HG03159 (cell line): ENCODE measurements at regions not wholly inside any gene's neighbourhood (a gene's known extent, or its start where the extent isn't known, plus 50 kb on each side); places are given as distances from the start of the nearest gene placed in this dataset.
"Not testable (repeated sequence)": the region's sequence is repeated elsewhere in the genome, so short reads cannot be mapped to it uniquely, and the experiment has no call there.

Source experiments
- ATAC-seq: cut with Tn5 transposase; IDR thresholded peaks from one replicate; pipeline ENCODE4 v1.9.1; 2021; ENCODE audit warnings: mild to moderate bottlenecking, moderate library complexity; ENCODE audit not compliant: unreplicated experiment

GRCh38 chr3:135549928-135550494 lies 415.5 kb upstream of the PPP2R3A start:
- ATAC-seq, result no peak

DNA sequence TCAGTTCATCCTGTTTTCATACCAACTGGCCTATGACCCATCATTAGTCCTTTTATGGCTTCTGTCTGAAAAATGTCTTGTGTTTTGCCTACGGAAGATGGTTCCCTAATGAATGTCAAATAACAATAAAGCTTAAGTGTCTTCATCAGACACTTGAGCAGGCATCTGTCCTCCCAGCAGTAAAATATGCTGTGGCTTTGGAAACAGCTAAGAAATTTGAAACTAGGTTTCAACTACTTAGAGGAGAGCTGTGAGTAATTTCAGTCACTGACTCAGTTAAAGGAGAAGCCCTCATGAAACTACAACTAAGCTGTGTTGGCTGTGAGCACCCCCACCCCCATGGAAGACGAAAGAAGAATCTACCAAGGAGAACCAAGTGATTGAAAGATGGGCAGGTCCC lies 409.4 kb upstream of the PPP2R3A start:
- ATAC-seq, result no peak

DNA sequence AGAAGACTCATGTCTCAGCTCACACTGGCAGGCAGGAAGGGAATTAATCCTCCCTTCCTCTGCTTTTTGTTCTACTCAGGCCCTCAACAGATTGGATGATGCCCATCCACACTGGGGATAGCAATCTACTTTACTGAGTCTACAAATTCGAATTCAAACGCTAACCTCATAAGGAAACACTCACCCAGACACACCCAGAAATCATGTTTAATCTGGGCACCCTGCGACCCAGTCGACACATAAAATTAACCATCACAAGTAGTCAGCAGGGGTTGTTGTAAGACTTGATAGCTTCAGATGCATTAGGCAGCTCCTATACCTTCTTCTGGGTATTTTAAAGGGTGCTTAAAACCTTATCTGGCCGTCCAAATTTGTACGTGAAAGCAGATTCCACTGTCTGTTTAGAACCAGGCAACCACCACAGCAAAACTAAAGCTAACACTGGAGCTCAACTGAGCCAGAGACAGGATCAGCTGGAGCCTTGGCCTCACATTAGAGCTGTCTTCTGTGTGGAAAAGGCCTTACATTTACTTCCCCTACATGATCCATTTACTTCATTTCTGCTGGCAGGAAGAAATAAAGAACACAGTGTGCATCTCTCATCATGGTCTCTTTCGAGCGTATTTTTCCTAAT lies 407.3 kb upstream of the PPP2R3A start:
- no peak for ATAC-seq

DNA sequence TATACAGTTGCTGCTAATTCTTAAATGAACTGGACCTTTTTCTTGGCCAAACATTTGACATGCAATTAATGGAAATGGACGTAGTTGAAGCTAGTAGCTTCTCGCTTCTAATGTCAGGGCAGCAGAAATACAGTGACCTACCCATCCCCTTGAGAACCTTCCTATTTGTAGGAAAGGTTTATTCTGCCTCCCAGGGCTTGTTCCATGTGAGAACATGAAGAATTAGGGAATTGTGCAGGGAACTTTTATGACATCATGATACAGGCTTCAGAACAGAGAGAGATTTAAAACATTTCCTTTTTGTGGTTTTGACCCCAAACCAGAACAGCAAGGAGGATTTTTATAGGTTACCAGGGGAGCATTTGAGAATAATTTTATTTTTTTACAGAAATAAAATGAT lies 406.6 kb upstream of the PPP2R3A start:
- ATAC-seq, result no peak

DNA sequence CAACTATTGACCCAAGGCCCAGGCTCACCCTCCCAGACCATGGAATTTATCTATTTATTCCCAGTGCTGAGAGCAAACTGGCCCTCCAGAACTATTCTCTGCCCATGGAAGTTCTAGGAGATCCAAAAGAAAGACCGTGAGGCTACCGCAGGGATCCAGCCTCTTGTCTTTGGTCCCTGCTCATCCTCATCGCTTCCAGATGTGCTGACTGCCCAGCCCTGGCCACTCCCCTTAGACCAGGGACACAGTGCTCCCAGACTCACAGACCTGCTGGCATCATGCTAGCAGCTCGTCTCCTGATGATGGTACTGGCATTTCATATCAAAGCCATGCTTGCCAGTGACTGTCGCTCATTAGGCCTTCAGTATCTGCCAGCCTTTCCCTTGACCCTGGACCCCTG lies 405.7 kb upstream of the PPP2R3A start:
- no peak for ATAC-seq

DNA sequence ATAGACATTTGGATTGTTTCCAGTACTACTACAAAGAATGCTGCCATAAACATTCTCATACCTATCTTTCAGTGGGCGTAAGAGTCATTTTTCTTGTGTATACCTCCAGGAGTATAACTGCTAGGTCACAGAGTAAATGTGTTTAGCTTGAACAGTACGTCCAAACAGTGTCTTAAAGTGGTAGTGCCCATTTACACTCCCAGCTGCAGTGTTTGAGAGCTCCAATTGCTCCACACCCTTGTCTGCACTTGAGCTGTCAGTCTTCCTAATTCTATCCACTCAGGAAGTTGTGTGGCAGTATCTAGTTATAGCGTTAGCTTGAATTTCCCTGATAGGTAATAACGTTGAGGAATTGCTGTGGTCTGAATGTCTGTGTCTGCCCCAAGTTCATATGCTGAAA lies 404.7 kb upstream of the PPP2R3A start:
- no peak for ATAC-seq

- ATAC-seq, result no peak
Observed at GRCh38 chr3:135564696-135565095, 400.8 kb upstream of the PPP2R3A start.

- ATAC-seq, result no peak
Observed at GRCh38 chr3:135565546-135565945, 400.0 kb upstream of the PPP2R3A start.

DNA sequence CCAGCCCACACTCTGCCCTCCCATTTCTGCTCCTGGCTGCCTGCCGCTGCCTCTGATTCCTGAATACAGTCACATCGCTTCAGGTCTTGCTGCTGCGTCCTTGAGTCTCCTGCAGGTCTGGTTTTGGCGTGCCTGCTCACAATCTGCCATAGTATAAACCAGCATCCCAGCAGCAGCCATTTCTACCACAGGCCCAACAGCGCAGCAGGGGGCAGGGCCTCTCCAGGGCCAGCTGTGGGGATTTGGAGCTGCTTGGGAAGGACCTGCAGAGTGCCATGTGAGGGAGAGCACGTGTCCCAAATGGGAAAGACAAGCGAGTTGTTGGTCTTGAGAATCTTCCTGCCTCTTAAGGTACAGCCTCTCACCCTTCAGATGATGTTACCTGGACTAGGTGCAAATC lies 398.3 kb upstream of the PPP2R3A start:
- no peak for ATAC-seq

GRCh38 chr3:135576751-135577150 lies 388.8 kb upstream of the PPP2R3A start:
- ATAC-seq, result no peak

- no peak for ATAC-seq
Observed at GRCh38 chr3:135581806-135582205, 383.7 kb upstream of the PPP2R3A start.

DNA sequence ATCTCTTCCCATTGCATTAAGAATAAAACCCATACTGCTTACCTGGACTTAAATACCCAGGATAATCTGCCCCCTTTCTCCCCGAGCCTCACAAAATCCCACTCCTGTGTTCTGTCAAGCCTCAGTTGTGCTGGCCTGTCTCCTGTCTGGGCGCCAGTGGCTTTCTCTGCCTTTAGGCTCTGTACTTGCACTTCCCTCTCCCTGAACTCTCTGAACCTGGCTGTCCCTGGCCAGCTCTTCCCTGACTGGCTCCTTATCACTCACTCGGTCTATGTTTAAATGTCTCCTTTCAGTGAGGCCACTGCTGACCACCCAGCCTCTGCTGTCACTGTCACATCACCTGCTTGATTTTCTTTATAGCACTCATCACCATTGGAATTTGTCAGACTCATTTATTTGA lies 382.7 kb upstream of the PPP2R3A start:
- no peak for ATAC-seq

GRCh38 chr3:135596563-135596962 lies 369.0 kb upstream of the PPP2R3A start:
- no peak for ATAC-seq

DNA sequence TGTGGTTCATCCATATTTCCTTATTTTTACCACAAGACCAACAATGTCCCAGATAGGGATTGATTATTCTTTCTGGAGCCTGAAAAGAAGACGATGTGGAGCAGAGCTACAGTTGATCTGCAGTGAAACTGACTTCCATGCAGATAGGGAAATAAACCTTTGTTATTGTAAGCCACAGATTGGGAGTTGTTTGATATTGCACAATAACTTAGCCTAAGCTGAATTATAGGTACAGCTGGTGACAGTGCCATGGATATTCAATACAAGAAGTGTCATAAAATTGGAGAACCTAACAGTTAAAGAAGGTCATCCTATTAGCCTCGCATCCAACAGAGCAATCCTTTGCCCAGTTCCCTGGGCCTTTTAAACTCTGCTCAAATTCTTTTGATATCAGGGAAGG lies 367.7 kb upstream of the PPP2R3A start:
- ATAC-seq, result no peak

DNA sequence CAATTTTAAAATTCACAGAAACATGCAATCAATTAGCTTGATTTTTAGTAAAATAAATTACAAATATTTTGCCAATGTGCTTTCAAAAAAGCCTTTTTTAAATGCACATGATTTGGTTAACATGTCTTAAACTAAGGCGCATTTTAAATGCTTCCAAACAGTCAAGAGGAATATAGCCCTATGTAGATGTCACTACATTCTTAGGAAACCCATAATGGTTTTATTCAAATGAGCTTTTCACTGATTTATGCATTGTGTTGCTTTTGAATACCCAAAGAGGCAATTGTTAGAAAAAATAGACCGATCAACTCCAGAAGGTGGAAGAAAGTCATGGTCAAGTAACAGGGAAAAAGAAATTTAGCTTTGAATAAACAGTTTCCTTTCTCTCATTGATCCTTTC lies 366.9 kb upstream of the PPP2R3A start:
- ATAC-seq, result no peak

DNA sequence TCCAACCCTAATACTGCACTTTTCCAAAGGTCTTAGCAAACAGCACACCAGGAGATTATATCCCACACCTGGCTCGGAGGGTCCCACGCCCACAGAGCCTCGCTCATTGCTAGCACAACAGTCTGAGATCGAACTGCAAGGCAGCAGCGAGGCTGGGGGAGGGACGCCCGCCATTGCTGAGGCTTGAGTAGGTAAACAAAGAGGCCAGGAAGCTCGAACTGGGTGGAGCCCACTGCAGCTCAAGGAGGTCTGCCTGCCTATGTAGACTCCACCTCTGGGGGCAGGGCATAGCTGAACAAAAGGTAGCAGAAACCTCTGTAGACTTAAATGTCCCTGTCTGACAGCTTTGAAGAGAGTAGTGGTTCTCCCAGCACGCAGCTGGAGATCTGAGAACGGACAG lies 361.0 kb upstream of the PPP2R3A start:
- ATAC-seq, result not testable (repeated sequence)

- ATAC-seq, result no peak
Observed at GRCh38 chr3:135618123-135618522, 347.4 kb upstream of the PPP2R3A start.

DNA sequence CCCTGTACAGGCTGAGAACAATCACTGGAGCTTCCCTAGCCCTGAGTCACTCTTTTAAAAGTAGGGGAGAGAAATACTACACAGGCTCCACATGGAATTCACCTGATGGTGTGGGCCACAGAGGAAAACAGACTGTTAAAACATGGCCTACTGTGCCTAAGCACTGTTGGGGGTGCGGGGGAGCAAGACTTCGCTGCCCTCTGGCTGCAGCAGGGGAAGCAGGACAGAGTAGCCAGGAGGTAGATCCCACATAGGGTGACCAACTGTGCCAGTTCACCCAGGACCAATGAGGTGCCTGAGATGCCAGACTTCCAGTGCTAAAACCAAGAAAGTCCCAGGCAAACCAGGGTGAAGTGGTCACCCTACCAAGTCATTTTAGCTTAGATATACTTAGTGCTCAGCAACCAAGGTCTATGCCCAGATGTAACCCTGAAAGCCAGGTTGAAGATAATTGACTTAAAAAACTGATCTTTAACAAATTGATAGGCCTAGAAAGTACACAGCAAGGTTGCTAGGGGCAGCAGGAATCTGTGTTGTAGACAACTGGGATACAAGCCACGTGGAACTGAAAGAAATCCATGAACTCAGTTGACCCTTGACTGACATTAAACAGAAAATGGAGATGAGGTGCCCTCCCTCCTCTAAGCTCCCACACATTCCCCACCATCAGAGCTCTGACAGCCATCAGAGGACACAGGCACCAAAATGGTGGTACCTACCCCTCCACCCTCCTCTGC lies 344.2 kb upstream of the PPP2R3A start:
- no peak for ATAC-seq

GRCh38 chr3:135622215-135622614 lies 343.3 kb upstream of the PPP2R3A start:
- ATAC-seq, result no peak

- ATAC-seq, result no peak
Observed at GRCh38 chr3:135622656-135623055, 342.9 kb upstream of the PPP2R3A start.

DNA sequence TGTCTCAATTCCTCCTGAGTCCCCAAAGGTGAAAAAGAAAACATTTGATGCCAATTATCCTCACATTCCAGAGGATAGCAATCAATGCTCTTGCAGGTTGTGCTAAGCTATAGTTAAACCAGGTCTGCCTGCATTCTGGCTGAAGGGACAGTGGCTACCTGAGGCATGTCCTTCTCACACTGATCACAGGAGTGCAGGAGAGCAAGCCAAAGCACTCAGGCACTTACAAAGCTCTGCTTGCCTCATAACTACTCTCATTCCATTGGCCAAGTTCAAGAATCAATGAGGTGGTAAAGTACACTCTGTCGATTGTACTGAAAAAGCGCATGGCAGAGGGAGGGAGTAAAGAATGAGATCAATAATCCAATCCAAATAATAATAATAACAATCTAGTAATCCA lies 342.0 kb upstream of the PPP2R3A start:
- ATAC-seq, result no peak

GRCh38 chr3:135627057-135627456 lies 338.5 kb upstream of the PPP2R3A start:
- no peak for ATAC-seq
